ENCODE measurements at regions not wholly inside any gene's neighbourhood (a gene's known extent, or its start where the extent isn't known, plus 50 kb on each side); places are given as distances from the start of the nearest gene placed in this dataset.

DNA sequence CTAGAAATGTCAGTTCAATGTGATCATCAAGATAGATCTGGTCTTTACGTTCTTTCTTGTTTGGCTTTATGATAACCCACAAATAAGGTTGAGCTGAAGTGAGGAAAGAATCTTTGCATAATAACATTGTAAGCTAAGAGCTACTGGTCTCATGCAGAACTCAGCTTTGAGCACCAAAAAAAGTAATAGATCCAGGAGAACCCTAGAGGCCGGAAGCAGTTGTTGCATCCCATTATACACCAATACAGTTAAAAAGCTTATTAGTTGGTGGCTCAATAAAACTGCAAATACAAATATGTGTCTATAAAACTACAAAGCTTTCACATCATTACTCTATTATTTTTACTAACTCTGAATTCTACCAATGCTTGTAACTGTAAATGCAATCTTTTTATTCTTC, 85.5 kb upstream of the NUDT12 start:
- H3K4me3 ChIP-seq (ENCODE audit: low read depth, low read length), result no peak overlapping the region
- no peak for DNase-seq (ENCODE audit: low read depth)
- peak; percentile 18 for TF ChIP-seq CTCF (IDR thresholded peaks at IDR 0.05; ENCODE audit: low read depth, low read length, missing control alignments)

- no peak for TF ChIP-seq CTCF (IDR thresholded peaks at IDR 0.05; ENCODE audit: low read depth, low read length, missing control alignments)
- no peak overlapping the region for H3K4me3 ChIP-seq (ENCODE audit: low read depth, low read length)
- DNase-seq (ENCODE audit: low read depth), result no peak
These were observed 84.4 kb upstream of the NUDT12 start for GRCh38 chr5:103646698-103647614.

DNA sequence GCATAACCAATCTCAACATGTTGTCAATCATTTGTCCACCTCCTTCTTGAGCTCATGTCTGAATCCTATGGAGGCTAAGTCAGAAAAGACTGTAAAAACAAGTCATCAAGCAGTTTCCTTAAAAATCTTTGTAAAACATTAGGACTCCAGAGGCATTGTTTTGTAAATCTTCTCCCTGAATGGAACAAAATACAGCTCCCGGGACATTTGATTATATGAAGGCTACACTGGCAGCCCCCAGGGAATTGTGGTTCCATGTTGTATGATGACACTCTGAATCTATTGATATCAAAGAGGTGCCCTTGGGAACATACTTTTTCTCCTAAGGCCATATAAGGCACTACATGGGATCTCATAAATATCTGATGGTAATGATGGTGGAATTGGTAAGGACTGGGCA, 83.2 kb upstream of the NUDT12 start:
- no peak for DNase-seq (ENCODE audit: low read depth)
- TF ChIP-seq CTCF (IDR thresholded peaks at IDR 0.05; ENCODE audit: low read depth, low read length, missing control alignments), result no peak
- H3K4me3 ChIP-seq (ENCODE audit: low read depth, low read length), result no peak overlapping the region

DNA sequence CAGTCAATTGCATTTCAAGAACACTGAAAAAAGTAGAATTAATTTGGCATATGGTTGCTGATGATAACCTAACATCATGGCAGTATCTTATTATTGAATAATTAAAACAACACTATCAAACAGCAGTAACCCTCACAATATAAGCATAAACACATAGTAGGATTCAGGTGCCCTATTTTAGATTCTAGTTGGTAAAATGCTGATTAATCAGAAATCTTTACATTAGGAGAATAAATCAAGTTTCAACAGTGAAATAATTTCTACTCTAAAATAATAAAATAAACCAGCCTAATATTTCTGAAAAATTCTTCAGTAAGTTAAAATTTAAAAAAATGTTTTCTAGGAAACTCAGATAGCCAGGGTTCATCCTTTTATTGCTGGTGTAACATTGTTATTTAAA, 76.4 kb upstream of the NUDT12 start:
- no peak overlapping the region for H3K4me3 ChIP-seq (ENCODE audit: low read depth, low read length)
- TF ChIP-seq CTCF (IDR thresholded peaks at IDR 0.05; ENCODE audit: low read depth, low read length, missing control alignments), result no peak
- no peak for DNase-seq (ENCODE audit: low read depth)

- no peak for DNase-seq (ENCODE audit: low read depth)
- no peak overlapping the region for H3K4me3 ChIP-seq (ENCODE audit: low read depth, low read length)
- no peak for TF ChIP-seq CTCF (IDR thresholded peaks at IDR 0.05; ENCODE audit: low read depth, low read length, missing control alignments)
These were observed 62.1 kb upstream of the NUDT12 start for GRCh38 chr5:103624675-103625074.

DNA sequence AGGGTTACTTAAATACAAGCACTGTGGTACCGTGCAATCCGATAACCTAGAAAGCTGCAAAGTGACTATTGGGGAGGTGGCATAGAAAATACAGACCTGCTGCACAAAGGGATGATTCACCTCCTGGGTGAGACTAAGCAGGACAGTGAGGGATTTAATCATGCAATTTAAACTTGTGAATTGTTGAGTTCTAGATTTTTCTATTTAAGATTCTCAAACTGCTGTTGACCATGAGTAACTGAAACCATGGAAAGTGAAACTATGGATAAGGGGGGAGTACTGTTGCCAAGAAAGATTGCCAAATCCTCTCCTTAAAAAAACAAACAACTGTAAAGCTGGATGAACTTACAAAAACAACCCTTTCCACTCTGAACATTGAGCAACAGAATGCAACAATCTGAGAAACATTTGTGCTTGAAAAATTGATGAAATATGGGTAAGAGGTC, 61.5 kb upstream of the NUDT12 start:
- DNase-seq (ENCODE audit: low read depth), result no peak
- no peak for TF ChIP-seq CTCF (IDR thresholded peaks at IDR 0.05; ENCODE audit: low read depth, low read length, missing control alignments)
- no peak overlapping the region for H3K4me3 ChIP-seq (ENCODE audit: low read depth, low read length)

DNA sequence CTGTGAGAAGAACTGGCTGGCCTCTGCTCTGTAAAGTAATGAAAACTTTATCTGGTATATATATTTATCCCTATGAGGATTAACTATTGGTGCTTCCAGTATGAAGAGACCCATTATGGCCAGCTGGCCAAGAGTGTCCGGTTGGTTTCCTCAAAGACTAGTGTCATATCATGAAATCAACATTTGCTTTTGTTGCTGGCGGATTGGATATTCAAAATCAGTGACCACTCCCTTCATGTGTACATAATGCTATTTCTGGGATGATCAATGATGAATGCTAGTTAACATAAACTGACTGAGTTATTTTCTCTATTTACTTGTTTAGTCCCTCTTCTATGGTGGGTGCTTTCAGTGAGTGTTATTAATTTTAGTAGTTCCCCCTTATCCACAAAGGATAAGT, 60.8 kb upstream of the NUDT12 start:
- no peak for TF ChIP-seq CTCF (IDR thresholded peaks at IDR 0.05; ENCODE audit: low read depth, low read length, missing control alignments)
- H3K4me3 ChIP-seq (ENCODE audit: low read depth, low read length), result no peak overlapping the region
- DNase-seq (ENCODE audit: low read depth), result no peak

All from GM12864 (cell line).